ENCODE measurements at regions not wholly inside any gene's neighbourhood (a gene's known extent, or its start where the extent isn't known, plus 50 kb on each side); places are given as distances from the start of the nearest gene placed in this dataset.

GRCh38 chr2:66651295-66651694 lies 216.4 kb downstream of the MEIS1 start:
- TF ChIP-seq NFIC (IDR thresholded peaks at IDR 0.05) (no peak), RAD21 (IDR thresholded peaks at IDR 0.05; ENCODE audit: low read depth) (no peak), ZBTB7A (IDR thresholded peaks at IDR 0.05; ENCODE audit: low read depth) (no peak), EGR1 (IDR thresholded peaks at IDR 0.05) (no peak), YY1 (IDR thresholded peaks at IDR 0.05; ENCODE audit: low read depth) (no peak), TEAD4 (IDR thresholded peaks at IDR 0.05) (no peak), TCF12 (IDR thresholded peaks at IDR 0.05; ENCODE audit: low read depth) (no peak), USF1 (IDR thresholded peaks at IDR 0.05) (no peak), FOXM1 (IDR thresholded peaks at IDR 0.05; ENCODE audit: borderline replicate concordance, low read depth) (no peak), CREB1 (IDR thresholded peaks at IDR 0.05; ENCODE audit: low read depth) (no peak), CEBPB (IDR thresholded peaks at IDR 0.05) (no peak)
- TF ChIP-seq, protein P1, sequence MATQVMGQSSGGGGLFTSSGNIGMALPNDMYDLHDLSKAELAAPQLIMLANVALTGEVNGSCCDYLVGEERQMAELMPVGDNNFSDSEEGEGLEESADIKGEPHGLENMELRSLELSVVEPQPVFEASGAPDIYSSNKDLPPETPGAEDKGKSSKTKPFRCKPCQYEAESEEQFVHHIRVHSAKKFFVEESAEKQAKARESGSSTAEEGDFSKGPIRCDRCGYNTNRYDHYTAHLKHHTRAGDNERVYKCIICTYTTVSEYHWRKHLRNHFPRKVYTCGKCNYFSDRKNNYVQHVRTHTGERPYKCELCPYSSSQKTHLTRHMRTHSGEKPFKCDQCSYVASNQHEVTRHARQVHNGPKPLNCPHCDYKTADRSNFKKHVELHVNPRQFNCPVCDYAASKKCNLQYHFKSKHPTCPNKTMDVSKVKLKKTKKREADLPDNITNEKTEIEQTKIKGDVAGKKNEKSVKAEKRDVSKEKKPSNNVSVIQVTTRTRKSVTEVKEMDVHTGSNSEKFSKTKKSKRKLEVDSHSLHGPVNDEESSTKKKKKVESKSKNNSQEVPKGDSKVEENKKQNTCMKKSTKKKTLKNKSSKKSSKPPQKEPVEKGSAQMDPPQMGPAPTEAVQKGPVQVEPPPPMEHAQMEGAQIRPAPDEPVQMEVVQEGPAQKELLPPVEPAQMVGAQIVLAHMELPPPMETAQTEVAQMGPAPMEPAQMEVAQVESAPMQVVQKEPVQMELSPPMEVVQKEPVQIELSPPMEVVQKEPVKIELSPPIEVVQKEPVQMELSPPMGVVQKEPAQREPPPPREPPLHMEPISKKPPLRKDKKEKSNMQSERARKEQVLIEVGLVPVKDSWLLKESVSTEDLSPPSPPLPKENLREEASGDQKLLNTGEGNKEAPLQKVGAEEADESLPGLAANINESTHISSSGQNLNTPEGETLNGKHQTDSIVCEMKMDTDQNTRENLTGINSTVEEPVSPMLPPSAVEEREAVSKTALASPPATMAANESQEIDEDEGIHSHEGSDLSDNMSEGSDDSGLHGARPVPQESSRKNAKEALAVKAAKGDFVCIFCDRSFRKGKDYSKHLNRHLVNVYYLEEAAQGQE (IDR thresholded peaks at IDR 0.05; ENCODE audit: low read depth): no peak
- TF ChIP-seq, protein P2, sequence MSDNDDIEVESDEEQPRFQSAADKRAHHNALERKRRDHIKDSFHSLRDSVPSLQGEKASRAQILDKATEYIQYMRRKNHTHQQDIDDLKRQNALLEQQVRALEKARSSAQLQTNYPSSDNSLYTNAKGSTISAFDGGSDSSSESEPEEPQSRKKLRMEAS (IDR thresholded peaks at IDR 0.05): no peak

GRCh38 chr2:66660804-66661203 lies 225.9 kb downstream of the MEIS1 start:
- no peak for TF ChIP-seq YY1 (IDR thresholded peaks at IDR 0.05; ENCODE audit: low read depth)
- TF ChIP-seq EGR1 (IDR thresholded peaks at IDR 0.05): no peak
- TF ChIP-seq, protein P1 (IDR thresholded peaks at IDR 0.05; ENCODE audit: low read depth): no peak
- no peak for TF ChIP-seq CEBPB (IDR thresholded peaks at IDR 0.05)
- no peak for TF ChIP-seq EP300 (IDR thresholded peaks at IDR 0.05; ENCODE audit: borderline replicate concordance)
- no peak for TF ChIP-seq TEAD4 (IDR thresholded peaks at IDR 0.05)
- TF ChIP-seq USF1 (IDR thresholded peaks at IDR 0.05): no peak
- TF ChIP-seq TCF12 (IDR thresholded peaks at IDR 0.05; ENCODE audit: low read depth): no peak
- no peak for TF ChIP-seq ZBTB7A (IDR thresholded peaks at IDR 0.05; ENCODE audit: low read depth)
- no peak for TF ChIP-seq FOXM1 (IDR thresholded peaks at IDR 0.05; ENCODE audit: borderline replicate concordance, low read depth)
- no peak for TF ChIP-seq TAF1 (IDR thresholded peaks at IDR 0.05; ENCODE audit: low read depth)

DNA sequence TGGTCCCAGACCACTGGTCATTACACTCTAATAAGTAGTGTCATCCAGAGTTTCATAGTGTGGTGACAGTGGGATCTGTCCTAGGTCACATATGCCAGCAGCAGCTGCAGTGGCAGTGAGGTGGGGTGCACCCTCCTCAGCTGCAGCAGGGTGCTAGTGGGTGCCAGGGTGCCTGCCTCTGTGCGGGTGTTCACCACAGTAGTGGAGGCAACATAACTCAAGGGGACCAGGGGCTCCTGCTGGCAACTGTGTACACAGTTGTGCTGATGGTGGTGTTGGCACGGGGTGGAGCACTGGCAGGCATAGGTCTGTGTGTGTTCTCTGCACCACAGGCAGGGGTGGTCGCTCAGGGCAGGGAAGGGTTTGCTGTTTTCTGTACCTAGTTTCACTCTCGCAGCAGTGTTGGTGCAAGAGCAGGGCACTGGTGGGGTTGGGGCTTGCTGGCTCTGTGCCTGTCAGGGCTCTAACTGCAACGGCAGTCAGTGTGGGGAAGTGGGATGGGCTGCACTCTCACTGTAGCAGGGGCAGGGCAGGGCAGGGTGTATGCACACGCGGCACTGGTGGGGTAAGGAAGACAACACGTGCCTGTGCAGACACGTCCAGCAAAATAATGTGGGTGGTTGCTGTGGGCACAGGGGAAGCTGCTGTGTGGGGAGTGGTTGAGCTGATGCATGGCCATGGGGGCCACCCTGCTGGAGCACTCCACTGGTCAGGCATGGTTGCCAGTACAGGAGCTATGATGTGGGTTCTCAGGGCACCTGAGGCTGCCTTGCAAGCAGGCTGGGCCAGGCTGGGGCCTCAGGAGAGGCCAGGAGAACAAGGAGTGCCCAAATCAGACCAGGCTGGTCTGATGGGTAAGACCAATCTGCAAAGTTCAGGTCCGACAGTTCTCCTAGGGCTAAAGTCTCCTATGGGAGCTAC lies 226.6 kb downstream of the MEIS1 start:
- TF ChIP-seq CREB1 (IDR thresholded peaks at IDR 0.05; ENCODE audit: low read depth) (no peak), CEBPB (IDR thresholded peaks at IDR 0.05) (no peak), EP300 (IDR thresholded peaks at IDR 0.05; ENCODE audit: borderline replicate concordance) (no peak), FOXM1 (IDR thresholded peaks at IDR 0.05; ENCODE audit: borderline replicate concordance, low read depth) (no peak), NFIC (IDR thresholded peaks at IDR 0.05) (no peak)

GRCh38 chr2:66665124-66665984 lies 230.4 kb downstream of the MEIS1 start:
- TF ChIP-seq EGR1 (IDR thresholded peaks at IDR 0.05) (no peak), EP300 (IDR thresholded peaks at IDR 0.05; ENCODE audit: borderline replicate concordance) (no peak), YY1 (IDR thresholded peaks at IDR 0.05; ENCODE audit: low read depth) (no peak), CREB1 (IDR thresholded peaks at IDR 0.05; ENCODE audit: low read depth) (no peak), TAF1 (IDR thresholded peaks at IDR 0.05; ENCODE audit: low read depth) (no peak), RAD21 (IDR thresholded peaks at IDR 0.05; ENCODE audit: low read depth) (no peak), TEAD4 (IDR thresholded peaks at IDR 0.05) (no peak), TCF12 (IDR thresholded peaks at IDR 0.05; ENCODE audit: low read depth) (no peak), USF1 (IDR thresholded peaks at IDR 0.05) (no peak), NFIC (IDR thresholded peaks at IDR 0.05) (no peak), ZBTB7A (IDR thresholded peaks at IDR 0.05; ENCODE audit: low read depth) (no peak), FOXM1 (IDR thresholded peaks at IDR 0.05; ENCODE audit: borderline replicate concordance, low read depth) (no peak), CEBPB (IDR thresholded peaks at IDR 0.05) (no peak)
- TF ChIP-seq, protein P2 (IDR thresholded peaks at IDR 0.05): no peak
- TF ChIP-seq, protein P1 (IDR thresholded peaks at IDR 0.05; ENCODE audit: low read depth): no peak

Measured in Ishikawa (cell line).